ENCODE measurements at regions not wholly inside any gene's neighbourhood (a gene's known extent, or its start where the extent isn't known, plus 50 kb on each side); places are given as distances from the start of the nearest gene placed in this dataset.

DNA sequence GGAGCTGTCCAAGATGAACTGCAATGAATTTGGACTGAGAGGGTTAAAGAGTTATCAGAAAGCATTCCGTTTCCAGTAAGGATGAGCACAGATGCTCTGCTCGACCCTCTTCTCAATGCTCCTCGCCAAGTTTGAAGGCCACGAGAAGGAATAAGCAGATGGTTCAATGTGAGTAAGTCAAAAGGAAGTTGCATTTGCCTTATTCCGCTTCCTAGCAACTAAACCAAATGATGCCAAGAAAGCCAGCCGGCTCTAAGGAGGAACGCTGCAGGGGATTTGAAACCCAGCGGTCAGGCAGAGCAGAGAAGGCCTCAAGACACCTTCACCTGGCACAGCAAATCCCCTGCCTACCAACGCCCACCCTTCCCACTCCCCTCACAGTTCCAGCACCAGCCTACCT lies 52.1 kb upstream of the CNEP1R1 start:
- no peaks in the 10 kb centered on the region for H3K79me2 ChIP-seq (ENCODE audit: low read length)
- TF ChIP-seq, protein P1, sequence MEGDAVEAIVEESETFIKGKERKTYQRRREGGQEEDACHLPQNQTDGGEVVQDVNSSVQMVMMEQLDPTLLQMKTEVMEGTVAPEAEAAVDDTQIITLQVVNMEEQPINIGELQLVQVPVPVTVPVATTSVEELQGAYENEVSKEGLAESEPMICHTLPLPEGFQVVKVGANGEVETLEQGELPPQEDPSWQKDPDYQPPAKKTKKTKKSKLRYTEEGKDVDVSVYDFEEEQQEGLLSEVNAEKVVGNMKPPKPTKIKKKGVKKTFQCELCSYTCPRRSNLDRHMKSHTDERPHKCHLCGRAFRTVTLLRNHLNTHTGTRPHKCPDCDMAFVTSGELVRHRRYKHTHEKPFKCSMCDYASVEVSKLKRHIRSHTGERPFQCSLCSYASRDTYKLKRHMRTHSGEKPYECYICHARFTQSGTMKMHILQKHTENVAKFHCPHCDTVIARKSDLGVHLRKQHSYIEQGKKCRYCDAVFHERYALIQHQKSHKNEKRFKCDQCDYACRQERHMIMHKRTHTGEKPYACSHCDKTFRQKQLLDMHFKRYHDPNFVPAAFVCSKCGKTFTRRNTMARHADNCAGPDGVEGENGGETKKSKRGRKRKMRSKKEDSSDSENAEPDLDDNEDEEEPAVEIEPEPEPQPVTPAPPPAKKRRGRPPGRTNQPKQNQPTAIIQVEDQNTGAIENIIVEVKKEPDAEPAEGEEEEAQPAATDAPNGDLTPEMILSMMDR (IDR thresholded peaks at IDR 0.05; ENCODE audit: low read depth, low read length): no peak
- TF ChIP-seq EZH2phosphoT487 (IDR thresholded peaks at IDR 0.05; ENCODE audit: low read depth): no peak
- H3K36me3 ChIP-seq (replicated peaks; ENCODE audit: low read depth, low read length): no peaks in the 10 kb centered on the region

More for the DNA sequence above, 52.1 kb upstream of the CNEP1R1 start:
- no peak overlapping the region for H2AFZ ChIP-seq (ENCODE audit: low read depth, low read length)
- H3K4me2 ChIP-seq (ENCODE audit: low read length): no peak overlapping the region
- H3K27ac ChIP-seq (ENCODE audit: low read length): no peak overlapping the region
- H3K4me1 ChIP-seq (ENCODE audit: low read length): no peaks in the 10 kb centered on the region
- H3K4me3 ChIP-seq (ENCODE audit: low read length): no peak overlapping the region
- no peaks in the 10 kb centered on the region for H4K20me1 ChIP-seq (ENCODE audit: insufficient read depth, low read length)
- peaks cover 13% of the 10 kb centered on the region for H3K27me3 ChIP-seq (ENCODE audit: low read depth, low read length)
- H3K9ac ChIP-seq (ENCODE audit: low read length): no peak overlapping the region
- H3K9me3 ChIP-seq (ENCODE audit: insufficient read depth, low read length): no peaks in the 10 kb centered on the region

All from OCI-LY3 (cell line).